ENCODE measurements at regions not wholly inside any gene's neighbourhood (a gene's known extent, or its start where the extent isn't known, plus 50 kb on each side); places are given as distances from the start of the nearest gene placed in this dataset.

DNA sequence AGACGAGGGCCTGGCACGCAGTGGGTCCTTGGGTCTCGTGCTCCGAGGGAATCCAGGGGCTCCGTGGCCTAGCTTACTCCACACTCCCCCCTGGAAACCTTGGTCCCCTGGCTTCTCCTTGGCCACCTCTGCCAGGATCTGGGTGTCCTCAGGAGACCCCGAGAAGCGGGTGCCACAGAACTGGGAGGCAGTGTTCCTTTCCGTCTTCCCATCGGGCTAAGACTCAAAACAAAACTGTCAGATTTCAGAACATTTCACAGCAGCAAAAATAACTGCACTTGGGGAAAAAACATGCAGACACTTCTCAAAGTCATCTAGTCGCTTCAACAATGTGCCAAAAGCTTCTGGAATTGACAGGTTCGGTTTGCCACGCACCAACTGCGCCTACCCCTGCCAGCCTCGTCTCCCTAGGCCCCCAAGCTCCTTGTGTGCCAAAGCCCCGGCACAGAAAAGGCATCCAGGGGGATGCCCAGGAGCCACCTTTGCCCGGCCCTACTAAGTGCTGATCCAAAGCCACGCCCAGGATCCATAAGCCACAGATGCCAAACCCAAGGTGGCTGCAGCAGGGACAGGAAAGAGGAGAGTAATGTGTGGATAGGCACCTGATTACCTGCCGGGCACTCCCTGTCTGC is 58.4 kb upstream of the DIO3 start:
- TF ChIP-seq, protein P1, sequence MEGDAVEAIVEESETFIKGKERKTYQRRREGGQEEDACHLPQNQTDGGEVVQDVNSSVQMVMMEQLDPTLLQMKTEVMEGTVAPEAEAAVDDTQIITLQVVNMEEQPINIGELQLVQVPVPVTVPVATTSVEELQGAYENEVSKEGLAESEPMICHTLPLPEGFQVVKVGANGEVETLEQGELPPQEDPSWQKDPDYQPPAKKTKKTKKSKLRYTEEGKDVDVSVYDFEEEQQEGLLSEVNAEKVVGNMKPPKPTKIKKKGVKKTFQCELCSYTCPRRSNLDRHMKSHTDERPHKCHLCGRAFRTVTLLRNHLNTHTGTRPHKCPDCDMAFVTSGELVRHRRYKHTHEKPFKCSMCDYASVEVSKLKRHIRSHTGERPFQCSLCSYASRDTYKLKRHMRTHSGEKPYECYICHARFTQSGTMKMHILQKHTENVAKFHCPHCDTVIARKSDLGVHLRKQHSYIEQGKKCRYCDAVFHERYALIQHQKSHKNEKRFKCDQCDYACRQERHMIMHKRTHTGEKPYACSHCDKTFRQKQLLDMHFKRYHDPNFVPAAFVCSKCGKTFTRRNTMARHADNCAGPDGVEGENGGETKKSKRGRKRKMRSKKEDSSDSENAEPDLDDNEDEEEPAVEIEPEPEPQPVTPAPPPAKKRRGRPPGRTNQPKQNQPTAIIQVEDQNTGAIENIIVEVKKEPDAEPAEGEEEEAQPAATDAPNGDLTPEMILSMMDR (IDR thresholded peaks at IDR 0.05 in 2 of 3, conservative IDR thresholded peaks at IDR 0.05 in 1 of 3; ENCODE audit: borderline replicate concordance in 1 of 3, insufficient read depth in 1 of 3, low read depth in 2 of 3, low read length in 2 of 3), result no peak
- TF ChIP-seq, protein P2, sequence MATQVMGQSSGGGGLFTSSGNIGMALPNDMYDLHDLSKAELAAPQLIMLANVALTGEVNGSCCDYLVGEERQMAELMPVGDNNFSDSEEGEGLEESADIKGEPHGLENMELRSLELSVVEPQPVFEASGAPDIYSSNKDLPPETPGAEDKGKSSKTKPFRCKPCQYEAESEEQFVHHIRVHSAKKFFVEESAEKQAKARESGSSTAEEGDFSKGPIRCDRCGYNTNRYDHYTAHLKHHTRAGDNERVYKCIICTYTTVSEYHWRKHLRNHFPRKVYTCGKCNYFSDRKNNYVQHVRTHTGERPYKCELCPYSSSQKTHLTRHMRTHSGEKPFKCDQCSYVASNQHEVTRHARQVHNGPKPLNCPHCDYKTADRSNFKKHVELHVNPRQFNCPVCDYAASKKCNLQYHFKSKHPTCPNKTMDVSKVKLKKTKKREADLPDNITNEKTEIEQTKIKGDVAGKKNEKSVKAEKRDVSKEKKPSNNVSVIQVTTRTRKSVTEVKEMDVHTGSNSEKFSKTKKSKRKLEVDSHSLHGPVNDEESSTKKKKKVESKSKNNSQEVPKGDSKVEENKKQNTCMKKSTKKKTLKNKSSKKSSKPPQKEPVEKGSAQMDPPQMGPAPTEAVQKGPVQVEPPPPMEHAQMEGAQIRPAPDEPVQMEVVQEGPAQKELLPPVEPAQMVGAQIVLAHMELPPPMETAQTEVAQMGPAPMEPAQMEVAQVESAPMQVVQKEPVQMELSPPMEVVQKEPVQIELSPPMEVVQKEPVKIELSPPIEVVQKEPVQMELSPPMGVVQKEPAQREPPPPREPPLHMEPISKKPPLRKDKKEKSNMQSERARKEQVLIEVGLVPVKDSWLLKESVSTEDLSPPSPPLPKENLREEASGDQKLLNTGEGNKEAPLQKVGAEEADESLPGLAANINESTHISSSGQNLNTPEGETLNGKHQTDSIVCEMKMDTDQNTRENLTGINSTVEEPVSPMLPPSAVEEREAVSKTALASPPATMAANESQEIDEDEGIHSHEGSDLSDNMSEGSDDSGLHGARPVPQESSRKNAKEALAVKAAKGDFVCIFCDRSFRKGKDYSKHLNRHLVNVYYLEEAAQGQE (IDR thresholded peaks at IDR 0.05; ENCODE audit: low read depth), result no peak
- TF ChIP-seq RAD21 (IDR thresholded peaks at IDR 0.05; ENCODE audit: low read depth), result no peak
- TF ChIP-seq YY1 (IDR thresholded peaks at IDR 0.05; ENCODE audit: extremely low read depth, insufficient replicate concordance, low read depth, low read length), result no peak
- TF ChIP-seq POLR2A (IDR thresholded peaks at IDR 0.05; ENCODE audit: borderline replicate concordance, extremely low read depth, insufficient read depth, insufficient read length), result no peak
- TF ChIP-seq POLR2AphosphoS5 (IDR thresholded peaks at IDR 0.05; ENCODE audit: low read depth, low read length), result no peak
- TF ChIP-seq TCF7L2 (IDR thresholded peaks at IDR 0.05; ENCODE audit: borderline replicate concordance, extremely low read depth, insufficient read depth, insufficient read length), result no peak
